A172 (cell line): ENCODE measurements at regions not wholly inside any gene's neighbourhood (a gene's known extent, or its start where the extent isn't known, plus 50 kb on each side); places are given as distances from the start of the nearest gene placed in this dataset.

Source experiments
- DNase-seq: peaks from one replicate; pipeline ENCODE4 v3.0.0-alpha.2; 2015; ENCODE audit warnings: low spot score

GRCh38 chr7:32346253-32346652, 143.9 kb downstream of the LSM5 start:
- no peak for DNase-seq

DNA sequence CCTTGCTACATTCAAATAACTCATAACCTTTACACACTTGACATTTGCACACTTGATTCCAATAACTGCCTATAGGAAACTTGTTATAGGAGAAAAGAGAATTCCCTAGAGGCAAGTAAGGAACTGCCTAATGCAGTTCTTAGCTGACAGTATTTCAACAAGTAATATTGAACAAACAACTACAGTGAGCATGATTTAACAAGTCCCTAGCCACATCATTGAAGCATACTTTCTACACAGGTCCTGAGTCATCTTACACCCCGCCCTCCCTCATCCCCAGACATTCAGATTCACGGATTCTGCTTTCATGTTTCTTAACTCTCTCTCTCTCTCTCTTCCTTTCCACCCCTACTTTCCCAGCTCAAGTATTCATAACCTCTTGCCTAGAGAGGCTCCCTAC, 153.5 kb downstream of the LSM5 start:
- DNase-seq: peak; percentile 53

- DNase-seq: peak; percentile 66
Measured at GRCh38 chr7:32335107-32335506, 155.1 kb downstream of the LSM5 start.

- DNase-seq: no peak
Measured at GRCh38 chr7:32330602-32331001, 159.6 kb downstream of the LSM5 start.

DNA sequence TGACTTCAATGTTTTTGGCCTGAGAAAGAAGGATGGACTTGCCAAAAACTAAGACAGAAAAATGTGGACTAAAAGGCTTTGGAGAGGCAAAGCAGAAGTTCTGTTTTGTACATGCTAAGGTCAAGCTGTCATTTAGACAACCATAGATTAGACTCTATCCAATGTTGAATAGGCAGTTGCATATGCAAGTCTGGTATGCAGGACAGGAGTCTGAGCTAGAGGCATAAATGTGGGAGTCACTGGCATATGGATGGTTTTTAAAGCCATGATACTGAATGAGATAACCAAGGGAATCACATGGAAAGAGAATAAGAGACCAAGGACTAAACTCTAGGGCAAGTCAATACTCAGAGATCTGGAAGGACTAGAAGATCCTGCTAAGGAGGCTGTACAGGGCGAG, 164.1 kb downstream of the LSM5 start:
- DNase-seq: no peak

- no peak for DNase-seq
Measured at GRCh38 chr7:32323712-32324111, 166.5 kb downstream of the LSM5 start.

DNA sequence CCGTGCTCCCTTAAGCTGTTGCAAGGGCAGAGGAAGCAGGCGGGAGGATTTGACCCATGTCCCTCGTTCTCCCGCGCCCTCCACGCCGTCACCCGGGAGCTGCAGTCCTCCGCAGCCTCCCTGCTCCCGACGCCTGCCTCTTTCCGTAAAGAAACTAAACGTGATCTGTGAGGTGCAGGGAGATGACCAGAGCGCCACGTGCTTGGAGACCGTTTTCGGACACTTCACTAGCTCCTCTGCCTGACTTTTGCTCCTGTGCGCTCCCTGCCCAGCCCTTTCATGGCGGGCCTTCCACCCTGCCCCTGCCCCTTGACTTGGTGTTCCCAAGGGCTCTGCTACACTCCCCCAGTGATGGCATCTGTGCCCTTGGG, 171.2 kb downstream of the LSM5 start:
- DNase-seq: no peak

DNA sequence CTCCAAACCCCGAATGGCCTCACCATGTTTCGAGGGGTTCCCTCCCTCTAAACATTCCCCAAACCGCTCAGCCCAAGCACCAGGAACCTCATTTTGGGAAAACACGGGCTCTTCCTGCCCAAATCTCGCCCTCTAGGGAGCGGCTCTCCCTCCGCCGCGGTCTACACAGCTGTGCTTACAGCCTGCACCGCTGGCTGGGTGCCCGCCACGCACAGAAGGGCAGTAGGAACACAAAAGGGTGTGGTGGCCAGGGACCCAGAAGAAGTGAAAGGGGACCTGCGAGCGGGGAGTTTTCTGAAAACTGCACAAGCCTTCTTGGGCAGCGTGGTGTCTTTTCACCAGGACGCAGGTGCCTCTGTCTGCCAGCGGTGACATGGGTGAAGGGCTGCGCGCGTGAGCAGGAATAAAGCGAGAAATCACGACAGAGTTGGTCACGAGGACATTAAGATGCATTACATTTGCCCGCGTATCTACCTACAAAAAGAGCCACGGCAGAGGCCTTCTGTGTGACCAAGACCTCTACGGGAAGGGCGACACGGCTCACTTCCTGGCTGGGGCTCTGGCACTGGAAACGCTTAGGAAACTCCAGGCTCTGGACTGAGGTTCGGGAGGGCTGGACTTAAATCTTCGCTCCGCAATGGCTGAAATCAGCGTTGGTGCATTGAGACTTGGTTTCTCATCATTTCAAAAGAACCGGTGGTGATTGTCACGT, 171.7 kb downstream of the LSM5 start:
- DNase-seq: no peak

DNA sequence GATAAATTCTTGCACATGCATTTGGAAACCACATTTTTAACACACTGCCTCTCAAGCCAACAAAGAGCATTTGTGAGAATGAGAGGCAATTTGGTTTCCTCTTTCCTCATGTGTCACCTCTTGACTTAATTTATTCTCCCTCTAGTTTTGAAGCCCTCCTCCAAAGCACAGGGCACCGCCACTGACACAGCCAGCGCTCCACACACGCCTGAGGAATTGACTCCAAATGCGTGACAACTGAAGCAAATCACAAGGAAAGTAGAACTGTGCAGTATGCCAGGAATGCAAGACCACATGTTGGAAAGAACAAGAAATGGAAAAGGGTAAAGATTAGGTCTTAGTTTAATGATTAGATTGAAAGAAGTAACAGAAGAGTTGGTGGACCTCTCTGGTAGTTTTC, 173.3 kb downstream of the LSM5 start:
- no peak for DNase-seq

- DNase-seq: no peak
Measured at GRCh38 chr7:32314761-32315160, 175.4 kb downstream of the LSM5 start.

DNA sequence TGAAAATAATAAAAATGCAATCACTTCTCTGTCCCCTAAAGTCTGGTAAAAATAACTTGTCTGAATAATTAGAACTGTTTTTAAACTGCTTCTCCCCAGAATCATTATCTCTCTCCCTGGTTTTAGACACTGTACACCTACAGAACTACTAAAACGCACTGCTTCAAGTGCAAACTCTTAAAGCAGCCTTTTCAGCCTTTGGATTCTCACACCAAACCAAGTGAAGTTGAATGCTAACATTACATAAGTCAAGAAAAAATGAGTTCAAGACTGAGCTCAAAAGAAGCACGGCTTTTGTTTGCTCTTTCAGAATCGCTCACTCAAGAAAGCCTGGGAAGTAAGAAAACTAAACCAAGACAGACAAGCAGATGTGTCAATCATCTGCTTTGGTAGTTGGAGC, 188.8 kb downstream of the LSM5 start:
- no peak for DNase-seq

- DNase-seq: peak; percentile 32
Measured at GRCh38 chr7:32299133-32299702, 191.0 kb downstream of the LSM5 start.

DNA sequence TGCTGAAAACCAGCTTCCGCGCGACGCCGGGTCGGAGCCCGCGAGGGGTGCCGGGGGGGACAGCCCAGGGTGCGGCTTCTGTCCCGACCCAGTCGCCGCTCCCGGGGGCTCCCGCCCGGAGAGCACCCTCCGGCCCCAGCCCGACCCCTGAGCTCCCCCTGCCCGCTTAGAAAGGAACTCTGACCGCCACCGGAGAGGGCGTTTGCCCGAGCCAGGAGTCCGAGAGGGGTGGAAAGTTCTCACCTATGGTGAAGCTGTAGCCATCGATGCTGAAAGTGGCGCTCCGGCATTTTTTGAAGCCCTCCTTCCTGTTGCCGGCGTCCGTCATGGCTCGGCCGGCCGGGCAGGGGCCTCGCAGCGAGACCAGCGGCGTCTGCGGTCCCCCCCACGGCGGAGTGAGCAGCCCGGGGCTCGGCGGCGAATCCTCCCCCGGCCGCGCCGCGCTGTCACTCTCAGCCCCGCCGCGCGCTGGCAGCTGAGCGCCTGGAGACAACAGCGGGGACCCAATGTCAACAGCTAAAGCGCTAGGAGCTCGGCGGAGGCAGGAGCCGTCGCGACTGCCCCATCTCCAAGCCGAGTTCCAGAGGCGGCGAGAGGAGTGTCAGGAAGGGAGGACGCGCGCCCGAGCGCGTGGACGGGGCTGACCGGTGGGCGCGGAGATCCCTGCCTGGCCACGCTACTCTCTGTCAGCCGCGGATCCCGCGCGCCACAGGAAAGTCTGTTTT, 191.6 kb downstream of the LSM5 start:
- DNase-seq: peak; percentile 6

DNA sequence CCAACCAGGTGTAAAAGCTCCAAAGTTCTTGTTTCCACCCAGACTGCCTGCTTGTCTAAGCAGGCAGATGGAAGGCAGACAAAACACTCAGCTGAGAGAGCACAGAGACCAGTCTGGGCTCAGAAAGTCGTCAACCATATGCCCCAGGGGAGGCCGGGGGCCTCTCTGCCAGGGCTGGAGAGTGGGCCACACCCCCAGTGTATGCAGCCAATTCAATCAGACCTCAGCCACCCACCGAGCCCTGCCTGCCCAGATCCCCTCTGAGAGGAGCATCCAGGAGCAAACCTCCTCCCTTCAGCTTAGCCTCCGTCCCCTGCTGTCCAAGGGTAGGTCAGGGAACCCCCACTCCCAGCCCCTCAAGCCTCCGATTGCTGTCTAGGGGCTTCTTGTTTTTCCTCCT, 196.3 kb downstream of the LSM5 start:
- no peak for DNase-seq

DNA sequence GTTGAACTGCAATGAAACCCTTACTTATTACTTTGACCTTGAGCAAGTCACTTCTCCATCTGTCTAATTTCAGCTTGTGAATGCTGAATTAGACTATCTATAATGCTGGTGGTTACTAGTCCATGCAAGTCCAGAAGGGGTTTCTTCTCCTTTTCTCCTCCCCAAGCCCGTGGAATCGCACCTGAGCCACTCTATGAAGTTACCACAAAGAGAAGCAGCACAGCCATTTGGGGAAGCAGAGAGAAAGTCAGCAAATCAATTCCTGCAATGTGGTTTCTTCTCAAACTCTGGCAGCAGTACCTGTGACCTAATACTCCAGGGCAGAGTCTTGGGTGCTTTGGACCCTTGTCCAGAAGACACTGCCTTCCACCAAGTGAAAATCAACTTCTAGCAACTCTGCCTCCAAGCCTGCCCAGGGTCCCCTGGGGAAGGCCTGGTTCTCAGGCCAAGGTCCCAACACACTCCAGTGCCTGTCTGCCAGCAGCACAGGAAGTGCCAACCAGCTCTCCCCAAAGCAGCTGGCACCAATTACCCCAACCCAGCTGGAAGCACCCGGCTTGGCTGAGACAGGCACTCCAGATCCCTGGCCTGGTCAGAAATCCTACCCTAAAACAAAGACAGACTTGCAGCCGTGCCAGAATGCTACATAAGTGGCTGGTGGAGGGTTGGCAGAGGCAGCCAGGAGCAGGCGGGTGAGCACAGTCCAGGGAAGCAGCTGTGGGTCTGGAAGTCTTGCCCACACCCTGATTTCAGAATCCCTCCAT, 200.3 kb downstream of the LSM5 start:
- DNase-seq: no peak

- no peak for DNase-seq
Measured at GRCh38 chr7:32285698-32286097, 204.5 kb downstream of the LSM5 start.

GRCh38 chr7:32283546-32283945, 206.6 kb downstream of the LSM5 start:
- DNase-seq: no peak

GRCh38 chr7:32279500-32279899, 209.3 kb upstream of the PDE1C start:
- DNase-seq: no peak

DNA sequence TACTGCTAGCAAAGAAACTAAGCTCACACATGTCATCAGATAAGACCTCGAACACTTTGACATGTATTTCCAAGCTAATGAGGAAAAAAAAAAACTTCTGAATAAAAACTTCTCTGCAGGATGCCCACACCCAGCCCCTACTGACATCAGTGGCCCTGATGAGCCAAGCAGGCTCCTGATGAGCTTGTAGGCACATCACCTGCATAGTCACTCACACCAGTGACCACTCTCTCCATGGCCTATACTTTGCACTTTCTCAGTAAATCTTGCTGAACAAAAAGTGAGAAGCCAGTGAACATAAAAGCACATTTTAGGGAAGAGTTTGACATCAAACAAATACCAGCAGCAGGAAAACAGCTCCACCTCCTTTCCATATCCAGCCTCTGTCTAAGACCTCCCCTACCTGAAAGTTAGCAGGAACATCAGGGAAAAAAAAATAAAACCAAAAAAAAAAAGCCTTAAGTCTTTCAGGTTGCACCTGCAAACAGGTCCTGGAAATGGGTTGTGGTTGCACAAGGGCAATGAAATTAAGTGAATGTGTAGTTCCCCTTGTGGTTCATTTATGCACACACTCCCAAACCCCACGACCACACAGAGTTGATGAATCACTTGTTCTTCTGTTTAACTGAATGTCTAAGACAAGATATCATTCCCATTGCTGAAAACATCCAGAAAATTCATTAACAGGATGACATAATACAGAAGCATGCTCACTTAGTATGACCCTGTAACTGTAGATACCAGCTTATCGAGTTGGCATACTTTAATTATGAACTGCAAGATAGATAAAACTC, 205.2 kb upstream of the PDE1C start:
- peak; percentile 10 for DNase-seq

DNA sequence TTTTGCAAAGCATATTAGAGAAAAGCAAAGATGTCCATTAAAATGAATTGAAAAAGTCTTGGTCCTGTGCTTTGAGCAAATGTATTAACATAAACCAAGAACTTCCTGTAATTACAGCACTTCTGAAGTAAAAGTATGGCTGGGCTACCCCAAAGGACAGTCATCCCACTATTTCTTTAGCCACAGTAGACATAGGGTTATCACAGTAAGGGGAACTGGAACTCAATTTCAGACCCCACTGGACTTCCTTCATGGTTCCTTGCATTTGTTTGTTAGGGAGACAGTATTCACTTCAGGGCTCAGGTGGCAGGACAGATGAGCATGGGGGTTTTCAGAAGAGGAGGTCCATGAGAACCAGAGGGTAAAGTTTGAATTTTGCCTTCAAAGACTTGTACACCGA, 203.1 kb upstream of the PDE1C start:
- no peak for DNase-seq

- no peak for DNase-seq
Measured at GRCh38 chr7:32266932-32267475, 196.8 kb upstream of the PDE1C start.
